NK-92 (cell line): ENCODE measurements at regions not wholly inside any gene's neighbourhood (a gene's known extent, or its start where the extent isn't known, plus 50 kb on each side); places are given as distances from the start of the nearest gene placed in this dataset.

Experiments used
- DNase-seq: peaks from one replicate; lab custom pipeline; 2025; ENCODE audit not compliant: unreplicated experiment; lab: John Stamatoyannopoulos, UW

DNA sequence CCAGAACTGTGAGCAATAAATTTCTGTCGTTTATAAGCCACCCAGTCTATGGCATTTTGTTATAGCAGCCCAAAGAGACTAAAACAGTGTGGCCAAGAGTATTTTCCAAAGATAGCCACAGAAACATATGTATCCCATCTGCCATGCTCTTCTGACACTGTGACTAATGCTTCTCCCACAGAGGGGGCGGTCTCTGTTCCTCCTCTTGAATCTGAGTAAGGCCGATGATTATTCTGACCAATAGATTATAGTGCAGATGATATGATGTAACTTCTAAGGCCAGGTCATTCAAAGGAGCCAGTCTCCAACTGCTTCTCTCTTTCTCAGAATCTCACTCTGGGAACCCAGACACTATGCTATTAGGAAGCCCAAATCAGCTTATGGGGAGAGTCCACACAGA lies 570.7 kb downstream of the BCOR start:
- no peak for DNase-seq

DNA sequence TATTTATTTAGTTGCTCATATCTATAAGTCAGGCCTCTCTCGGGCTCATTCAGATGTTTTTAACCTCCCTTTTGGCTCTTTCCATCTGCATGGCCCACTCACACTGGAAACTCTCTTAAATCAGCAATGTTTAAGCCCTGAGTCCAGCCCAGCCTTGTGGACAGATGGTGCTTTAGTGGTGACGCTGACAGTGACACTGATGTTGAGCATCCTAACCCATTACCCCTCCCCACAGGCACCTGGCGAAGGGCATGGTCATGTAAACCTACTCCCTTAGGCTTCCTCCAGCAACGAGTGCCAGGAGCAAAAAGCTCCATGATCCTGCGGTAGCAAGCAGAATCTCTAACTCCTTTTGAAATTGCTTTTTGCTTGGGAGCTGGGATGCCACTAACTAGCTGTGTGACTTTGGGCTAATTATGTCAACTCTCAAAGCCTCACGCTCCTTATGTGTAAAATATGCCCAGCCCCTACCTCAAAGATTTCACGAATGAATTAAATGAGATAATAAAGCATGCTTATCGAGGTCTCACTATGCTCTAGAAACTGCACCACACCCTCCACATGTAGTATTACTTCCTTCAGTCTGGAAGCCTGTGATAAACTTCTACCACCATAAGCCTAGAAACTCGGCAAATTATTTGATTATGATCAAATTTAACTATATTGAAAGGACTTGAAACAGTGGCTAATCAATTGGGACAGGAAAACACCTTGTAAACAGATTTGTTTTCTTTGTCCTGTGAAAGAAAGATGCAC lies 569.4 kb downstream of the BCOR start:
- no peak for DNase-seq

DNA sequence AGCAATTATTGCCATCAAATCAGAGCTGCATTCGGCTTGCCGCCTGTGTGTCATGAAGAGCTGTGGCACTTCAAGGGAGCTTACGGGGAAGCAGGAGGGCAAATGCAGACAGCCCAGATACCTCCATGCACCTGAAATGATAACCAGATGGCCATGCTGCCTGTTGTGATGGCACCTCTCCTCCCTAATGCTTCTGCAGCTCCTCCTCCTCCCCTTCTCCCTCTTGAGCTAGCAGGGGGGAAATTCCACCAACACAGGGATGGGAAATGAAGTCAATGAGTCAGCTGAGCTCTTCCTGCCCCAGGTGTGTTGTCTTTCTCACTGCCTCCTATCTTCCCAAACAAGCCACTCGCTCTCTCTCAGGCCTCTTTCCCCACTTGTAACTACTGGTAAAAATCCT lies 565.0 kb downstream of the BCOR start:
- DNase-seq, result no peak

DNA sequence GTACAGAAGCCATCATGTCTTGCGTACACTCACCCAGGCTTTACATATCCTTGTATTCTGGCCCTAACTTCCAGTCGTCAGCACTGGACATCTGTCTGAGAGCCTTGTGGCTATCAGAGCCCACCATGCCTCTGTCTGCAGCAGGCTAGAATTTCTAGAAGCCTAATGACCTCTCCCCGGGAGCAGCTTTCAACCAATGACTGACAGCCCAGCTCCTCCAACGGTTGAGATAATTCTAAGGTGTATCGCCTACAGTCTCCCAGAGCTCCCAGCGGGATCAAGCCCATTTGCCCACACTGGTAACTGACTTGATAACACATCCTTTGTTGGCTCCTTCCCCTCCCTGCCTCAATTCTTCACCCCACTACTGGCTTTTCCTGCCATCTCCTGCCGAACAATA lies 562.8 kb downstream of the BCOR start:
- no peak for DNase-seq

DNA sequence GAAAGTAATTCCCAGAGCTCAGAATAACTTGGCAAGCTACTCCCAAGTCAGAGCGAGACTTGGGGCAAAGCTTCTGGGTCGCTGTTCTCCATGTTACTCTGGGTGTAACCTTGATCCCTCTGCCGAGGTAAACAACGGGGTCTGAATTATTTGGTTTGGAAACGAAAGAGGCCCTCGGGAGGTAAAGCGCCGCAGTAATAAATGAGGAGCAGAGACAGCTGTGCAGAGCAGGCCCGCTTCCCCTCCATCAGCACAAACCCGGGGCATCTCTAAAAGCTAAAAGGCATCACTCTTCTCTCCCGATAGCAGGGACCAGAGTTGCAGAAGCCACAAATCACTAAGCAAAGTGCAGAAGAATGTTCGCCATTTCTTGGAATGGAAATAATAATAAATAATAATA lies 561.5 kb downstream of the BCOR start:
- no peak for DNase-seq

DNA sequence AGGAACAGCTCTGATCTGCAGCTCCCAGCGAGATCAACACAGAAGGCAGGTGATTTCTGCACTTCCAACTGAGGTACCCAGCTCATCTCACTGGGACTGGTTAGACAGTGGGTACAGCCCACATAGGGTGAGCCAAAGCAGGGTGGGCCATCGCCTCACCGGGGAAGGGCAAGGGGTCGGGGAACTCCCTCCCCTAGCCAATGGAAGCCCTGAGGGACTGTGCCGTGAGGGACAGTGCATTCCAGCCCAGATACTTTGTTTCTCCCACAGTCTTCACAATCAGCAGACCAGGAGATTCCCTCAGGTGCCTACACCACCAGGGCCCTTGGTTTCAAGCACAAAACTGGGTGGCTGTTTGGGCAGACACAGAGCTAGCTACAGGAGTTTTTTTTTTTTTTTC lies 555.9 kb downstream of the BCOR start:
- no peak for DNase-seq

DNA sequence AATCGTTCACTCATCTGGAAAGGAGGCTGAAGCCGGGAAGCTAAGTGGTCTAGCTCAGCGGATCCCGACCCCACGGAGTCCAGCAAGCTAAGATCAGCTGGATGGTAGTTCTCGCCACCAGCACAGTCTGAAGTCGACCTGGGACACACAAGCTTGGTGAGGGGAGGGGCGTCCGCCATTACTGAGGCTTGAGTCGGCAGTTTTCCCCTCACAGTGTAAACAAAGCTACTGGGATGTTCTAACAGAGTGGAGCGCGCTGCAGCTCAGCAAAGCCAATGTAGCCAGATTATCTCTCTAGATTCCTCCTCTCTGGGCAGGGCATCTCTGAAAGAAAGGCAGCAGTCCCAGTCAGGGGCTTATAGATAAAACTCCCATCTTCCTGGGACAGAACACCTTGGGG lies 555.4 kb downstream of the BCOR start:
- DNase-seq, result no peak

DNA sequence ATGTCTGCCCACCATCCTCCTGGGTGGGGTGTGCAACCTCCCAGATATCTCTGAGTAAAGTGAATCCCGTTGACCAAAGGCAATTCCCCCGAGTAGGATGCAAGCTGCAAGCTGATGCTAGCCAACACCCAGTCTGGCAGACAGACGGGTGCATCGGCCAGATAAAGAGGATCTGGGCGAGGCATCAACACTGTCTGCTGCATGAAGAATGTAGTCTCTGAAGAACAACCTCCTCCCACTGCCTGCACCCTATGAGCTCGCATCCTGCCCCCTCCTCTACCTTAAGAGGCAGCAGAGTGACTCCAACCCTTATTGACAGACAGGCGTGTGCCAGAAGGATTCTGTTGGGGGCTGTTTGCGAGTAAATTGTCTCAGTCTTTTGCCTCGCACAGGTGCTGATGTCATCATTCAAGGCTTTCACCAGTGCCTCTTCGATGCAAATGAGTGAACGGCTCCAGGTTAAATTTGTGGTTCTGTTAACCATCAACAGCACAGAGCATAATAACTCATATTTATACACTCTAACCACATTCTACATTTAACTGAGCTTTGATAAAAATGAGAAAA lies 546.9 kb downstream of the BCOR start:
- DNase-seq, result no peak

DNA sequence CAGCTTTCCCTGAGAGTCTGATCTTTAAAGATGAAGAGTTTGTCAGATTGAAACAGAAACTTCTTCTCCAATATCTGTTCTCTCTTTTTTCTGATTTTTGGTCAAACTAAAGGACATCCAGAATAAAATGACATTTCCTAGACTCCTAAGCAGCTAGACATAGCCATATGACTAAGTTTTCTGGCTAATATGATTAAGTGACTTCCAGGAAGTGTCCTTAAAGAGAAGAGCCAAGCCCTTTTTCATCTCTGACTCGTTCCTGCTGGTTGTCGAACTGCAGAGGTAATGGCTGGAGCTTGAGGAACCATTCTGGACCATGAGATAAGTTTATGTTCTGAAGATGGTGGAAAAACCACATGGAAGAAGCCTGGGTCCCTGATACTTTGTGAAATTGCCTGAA lies 546.0 kb downstream of the BCOR start:
- DNase-seq, result no peak

DNA sequence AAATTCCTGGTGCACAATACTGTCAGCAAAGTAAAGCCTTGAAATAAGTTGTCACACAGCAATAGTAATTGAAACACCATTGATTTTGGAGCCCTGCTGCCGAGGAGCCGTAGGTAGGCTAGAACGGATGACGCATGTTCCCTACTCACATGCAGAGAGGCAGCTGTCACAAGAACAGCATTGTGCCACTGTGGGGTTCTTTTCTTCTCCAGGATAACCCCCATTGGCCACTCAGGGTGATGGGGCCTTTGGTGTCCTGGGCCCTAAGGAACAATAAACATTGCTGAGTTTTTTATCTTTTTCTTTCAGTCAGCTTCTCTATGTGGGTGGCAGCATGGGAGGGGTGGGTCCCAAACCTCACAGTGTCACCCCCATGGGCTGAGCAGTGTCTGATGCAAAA lies 542.3 kb downstream of the BCOR start:
- DNase-seq, result no peak

DNA sequence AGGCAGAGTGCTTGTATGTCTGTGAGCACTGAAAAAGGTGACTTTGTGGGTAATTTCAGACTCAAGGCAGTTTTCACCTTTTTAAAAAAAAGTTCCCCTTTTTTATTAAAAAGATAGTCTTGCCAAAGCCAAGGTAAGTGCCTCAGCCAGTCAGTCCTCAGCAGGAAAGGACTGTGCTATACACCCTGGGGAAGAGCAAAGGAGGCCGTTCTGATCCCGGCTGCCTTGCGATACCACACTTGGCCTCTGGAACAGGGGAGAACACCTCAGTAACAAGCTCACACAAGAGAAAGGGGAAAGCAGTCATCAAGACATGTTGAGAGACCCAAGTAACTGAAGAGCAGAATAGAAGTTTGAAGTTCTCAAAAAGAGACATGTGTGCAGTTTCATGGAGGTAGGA lies 541.7 kb downstream of the BCOR start:
- DNase-seq, result no peak

DNA sequence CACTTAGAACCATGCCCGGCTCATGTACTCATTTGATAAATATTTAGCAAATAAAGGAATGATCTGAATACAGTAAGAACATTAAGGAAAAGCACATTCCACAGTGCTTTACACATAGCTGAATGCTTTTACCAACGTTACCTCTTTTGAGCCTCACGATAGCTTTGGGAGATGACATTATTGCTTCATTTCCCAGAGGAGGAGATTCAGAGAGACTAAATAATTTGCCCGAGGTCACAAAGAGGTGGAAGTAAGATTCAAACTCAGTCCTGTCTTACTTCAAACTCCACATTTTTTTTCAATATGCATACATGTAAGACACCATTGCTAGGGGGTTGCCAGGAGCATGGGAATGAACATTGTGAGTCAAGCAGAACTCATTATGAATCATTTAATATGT lies 538.5 kb downstream of the BCOR start:
- no peak for DNase-seq

DNA sequence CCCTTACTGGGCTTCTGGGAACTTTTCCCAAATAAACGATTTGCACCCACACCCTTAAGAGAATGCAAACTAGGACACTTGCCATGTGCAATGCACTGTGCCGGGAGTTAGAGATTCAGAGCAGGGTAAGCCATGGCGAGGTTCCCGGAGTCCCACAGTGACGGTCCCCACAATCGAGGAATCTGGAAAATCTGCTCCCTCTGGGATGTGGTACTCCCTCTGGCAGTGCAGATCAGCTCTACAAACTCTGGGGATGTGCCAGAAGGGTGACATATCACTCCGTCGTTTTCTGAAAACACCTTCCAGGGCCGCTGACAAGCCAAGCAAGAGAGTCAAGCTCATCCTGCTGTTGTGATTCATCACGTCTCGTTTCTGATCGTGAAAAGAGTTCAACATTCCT lies 537.5 kb downstream of the BCOR start:
- no peak for DNase-seq

DNA sequence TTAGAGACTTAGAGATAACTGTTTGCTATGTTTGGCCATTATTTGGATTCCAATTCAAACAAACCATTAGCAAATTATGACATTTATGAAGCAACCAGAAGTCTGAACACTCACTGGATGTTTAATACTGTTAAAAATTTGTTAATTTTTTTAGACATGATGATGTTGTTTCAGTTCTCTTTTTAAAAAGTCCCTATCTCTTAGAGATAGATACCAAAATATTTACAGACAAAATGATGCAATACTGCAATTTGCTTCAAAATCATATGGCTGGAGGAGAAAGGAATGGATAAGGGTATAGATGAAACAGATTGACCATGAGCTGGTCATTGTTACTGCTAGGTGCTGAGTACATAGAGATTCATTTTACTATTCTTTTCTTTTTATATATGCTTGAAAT lies 534.6 kb downstream of the BCOR start:
- no peak for DNase-seq

DNA sequence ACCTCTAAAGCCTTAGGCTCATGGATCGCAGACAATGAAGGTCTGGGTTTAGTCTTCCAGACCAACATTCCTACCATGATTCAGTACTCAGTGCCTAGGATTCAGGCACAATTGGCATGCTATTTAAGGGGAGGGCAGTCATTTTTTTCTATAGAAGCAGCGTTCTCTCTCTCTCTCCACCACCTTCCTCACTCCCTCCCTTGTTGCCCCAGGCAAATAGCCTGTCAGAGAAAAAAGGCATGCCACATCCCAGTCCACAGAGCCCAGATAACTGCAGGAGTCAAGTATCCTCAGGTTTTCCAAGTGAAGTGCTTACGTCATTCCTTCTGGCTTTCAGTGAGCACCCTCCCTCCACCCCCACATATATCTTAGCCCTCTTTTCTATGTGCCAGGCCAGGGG lies 533.0 kb downstream of the BCOR start:
- no peak for DNase-seq

DNA sequence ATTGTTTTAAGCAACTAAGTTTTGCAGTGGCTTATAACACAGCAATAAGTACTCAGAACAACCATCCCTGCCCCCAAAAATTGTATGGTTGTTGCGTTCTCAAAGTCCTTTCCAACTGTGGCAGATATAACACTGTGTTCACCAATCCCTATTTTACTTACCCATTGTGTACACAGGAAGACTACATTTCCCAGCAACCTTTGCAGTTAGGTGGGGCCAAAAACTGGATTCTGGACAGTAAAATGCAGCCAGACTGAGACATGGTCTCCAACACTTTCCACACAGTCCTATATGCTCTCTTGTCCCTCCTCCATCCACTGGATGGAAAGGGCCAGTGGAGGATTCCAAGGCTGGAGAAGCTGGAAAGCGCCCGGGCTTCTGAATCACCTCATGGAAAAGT lies 523.6 kb downstream of the BCOR start:
- DNase-seq, result no peak

DNA sequence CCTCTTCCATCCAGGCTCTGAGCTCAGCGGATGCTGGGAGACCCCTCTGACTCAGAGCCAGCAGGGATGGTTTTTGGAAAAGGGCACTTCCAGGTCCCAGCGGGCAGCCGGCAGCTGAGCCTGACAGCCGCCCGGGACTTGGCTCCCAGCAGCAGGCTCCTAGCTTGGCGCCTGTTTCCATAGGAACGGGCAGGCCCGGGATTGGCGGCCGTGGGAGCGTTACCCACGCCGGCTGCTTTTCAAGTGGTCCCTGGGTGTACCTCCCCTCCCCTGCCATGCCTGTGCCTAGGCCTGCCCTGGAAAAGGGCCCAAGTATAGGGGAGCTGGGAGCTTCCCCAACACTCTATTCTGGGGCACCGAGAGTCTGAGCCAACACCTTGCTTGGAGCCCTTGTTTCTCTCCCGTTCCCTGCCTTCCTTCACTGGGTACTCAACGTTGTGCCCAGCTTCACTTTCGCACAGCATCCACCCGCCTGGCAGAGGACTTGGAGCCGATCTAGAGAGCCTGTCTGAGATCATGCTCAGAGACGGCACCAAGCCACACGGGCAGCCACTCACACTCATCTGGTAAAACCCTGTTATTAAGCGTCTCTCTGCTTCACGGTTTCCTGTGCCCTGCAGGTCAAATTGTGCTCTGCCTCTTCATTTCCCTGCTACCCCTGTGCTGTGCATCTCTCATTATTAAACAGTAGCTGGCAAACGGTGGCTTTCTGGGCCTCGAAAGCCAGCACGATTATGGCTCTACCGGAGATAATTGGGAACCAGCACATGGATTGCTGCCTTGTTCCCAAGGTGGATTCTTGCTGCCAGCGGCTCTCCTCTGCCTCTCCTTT lies 521.5 kb downstream of the BCOR start:
- DNase-seq, result no peak

DNA sequence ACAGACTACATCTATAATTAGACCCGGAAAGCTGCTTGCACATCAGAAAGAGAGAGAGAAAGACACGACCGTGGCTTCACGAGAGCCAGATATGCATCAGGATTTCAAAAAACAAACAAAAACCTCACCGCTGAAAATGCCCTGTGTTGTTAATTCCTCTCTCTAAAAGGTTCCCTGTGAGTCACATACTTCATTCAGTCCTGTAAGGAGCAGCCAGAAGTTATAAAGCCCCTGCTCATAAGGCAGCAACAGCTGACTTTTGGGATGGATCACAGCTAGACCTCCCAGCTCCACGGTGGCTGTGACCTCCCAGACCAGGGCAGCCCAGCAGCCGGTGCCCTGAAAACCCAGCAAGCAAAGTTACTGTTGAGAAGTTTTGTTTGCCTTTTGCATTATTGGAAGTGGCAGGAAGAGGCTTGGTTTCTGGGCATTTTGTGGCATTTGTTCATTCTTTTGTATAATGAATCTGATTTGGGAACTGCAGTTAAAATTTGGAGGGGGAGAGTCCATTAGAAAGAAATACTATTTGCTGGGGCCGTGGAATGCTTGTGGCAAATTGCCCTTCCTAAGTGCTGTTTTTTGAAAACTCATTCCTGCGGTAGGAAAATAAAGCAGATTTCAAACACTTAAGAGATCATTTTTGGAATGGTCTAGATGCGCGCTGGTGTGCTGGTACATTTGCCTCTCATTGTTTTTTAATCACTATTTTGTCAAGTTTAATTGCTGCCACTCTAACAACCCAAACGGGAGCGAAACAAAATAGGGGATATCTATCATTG lies 520.4 kb downstream of the BCOR start:
- DNase-seq, result no peak

DNA sequence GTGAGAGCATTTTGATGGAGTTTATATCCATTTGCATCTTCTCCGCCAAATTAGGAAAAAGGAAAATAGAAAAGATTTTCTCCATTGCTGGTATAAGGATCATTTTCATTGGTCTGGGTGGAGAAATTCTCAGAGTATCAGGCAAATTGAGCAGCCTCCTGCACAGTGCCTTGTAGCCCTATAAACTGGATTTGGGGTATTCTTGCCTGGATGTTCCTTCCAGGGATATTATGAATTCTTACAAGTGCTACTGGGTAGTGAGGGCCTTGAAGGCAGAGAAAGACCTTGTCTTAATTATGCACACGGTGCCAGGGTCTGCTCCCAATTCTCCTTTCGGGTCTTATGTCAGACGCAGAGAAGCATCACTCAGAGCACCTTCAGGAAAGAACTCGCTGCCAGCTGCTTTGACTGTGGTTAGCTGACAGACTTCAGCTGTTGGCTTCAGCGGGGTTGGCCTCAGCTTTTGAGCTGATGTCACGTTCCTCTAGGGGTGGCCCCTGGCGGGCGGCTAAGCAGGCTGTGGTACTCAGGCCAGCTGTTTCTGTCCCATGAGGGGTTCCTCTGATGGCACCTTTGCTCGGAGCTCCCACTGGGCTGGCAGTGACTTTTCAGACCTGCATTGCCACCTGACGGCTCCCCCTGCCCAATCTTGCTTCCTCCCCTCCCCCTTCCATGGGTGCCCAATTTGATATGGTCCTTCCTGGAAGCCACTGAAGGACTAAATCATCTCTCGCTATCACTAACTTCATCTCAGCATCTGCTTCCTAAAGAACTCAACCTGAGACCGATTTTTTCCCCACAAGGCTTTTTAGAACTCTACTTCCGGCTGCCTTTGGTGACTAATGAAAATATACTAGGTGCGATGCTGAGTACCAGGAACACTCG lies 519.5 kb downstream of the BCOR start:
- DNase-seq, result no peak

DNA sequence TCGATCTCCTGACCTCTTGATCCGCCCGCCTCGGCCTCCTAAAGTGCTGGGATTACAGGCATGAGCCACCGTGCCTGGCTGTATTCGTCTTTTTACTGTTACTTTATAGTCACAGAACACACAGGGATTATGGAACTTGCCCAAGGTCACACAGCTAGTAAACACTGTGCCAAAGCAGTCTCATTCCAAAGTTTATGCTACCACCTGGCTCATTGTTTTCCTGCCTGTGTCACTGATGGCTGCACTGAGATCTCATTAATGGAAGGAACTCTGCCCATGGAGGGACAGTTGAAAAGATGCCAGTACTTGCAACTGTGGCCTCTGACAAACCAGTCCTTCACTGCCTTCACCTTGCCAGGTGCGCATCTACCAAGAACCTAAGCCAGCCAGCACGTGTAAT lies 517.7 kb downstream of the BCOR start:
- DNase-seq, result no peak

DNA sequence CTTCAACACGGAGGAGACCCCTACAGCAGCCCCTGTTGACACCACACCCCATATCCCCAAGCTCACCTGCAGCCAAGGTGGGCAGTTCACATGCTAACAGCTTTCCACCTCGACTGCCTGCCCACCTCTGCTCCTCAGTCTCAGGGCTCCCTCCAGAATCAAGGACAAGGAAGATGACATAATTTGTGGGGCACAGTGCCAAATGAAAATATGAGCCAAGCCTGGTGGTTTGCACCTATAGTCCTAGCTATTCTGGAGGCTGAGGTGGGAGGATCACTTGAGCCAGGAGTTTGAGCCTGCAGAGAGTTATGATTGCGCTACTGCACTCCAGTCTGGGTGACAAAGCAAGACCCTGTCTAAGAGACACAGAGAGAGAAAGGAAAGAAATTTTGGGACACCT lies 516.3 kb downstream of the BCOR start:
- no peak for DNase-seq
